Ishikawa (cell line): ENCODE measurements at regions not wholly inside any gene's neighbourhood (a gene's known extent, or its start where the extent isn't known, plus 50 kb on each side); places are given as distances from the start of the nearest gene placed in this dataset.

Experiments used
- CEBPB ChIP-seq: IDR thresholded peaks from 2 replicates; pipeline ENCODE4 v1.6.1; 2012
- EGR1 ChIP-seq: IDR thresholded peaks from 2 replicates; pipeline ENCODE4 v1.6.1; 2012
- EP300 ChIP-seq: IDR thresholded peaks from 2 replicates; pipeline ENCODE4 v1.6.1; 2012; ENCODE audit warnings: borderline replicate concordance
- FOXM1 ChIP-seq: IDR thresholded peaks from 2 replicates; pipeline ENCODE4 v1.6.1; 2012; ENCODE audit warnings: low read depth, borderline replicate concordance
- MAX ChIP-seq: IDR thresholded peaks from 2 replicates; pipeline ENCODE4 v1.6.1; 2012
- RAD21 ChIP-seq: IDR thresholded peaks from 2 replicates; pipeline ENCODE4 v1.6.1; 2012; ENCODE audit warnings: low read depth
- REST ChIP-seq: IDR thresholded peaks from 2 replicates; pipeline ENCODE4 v1.6.1; 2012; ENCODE audit warnings: low read depth, mild to moderate bottlenecking
- TAF1 ChIP-seq: IDR thresholded peaks from 2 replicates; pipeline ENCODE4 v1.6.1; 2012; ENCODE audit warnings: low read depth, mild to moderate bottlenecking
- USF1 ChIP-seq: IDR thresholded peaks from 2 replicates; pipeline ENCODE4 v1.6.1; 2012
- ZBTB7A ChIP-seq: IDR thresholded peaks from 2 replicates; pipeline ENCODE4 v1.6.1; 2012; ENCODE audit warnings: low read depth

- TF ChIP-seq RAD21 (no peak), TAF1 (no peak), CEBPB (no peak), MAX (no peak), ZBTB7A (no peak), EP300 (no peak), FOXM1 (no peak), REST (no peak), EGR1 (no peak), USF1 (no peak)
Observed at GRCh38 chrX:45267007-45267406, 66.3 kb upstream of the DIPK2B start.
